GM19372 (cell line): ENCODE measurements at regions not wholly inside any gene's neighbourhood (a gene's known extent, or its start where the extent isn't known, plus 50 kb on each side); places are given as distances from the start of the nearest gene placed in this dataset.
"Not testable (repeated sequence)": the region's sequence is repeated elsewhere in the genome, so short reads cannot be mapped to it uniquely, and the experiment has no call there.

Experiments
- ATAC-seq: cut with Tn5 transposase; IDR thresholded peaks from one replicate; pipeline ENCODE4 v1.9.1; 2021; ENCODE audit warnings: mild to moderate bottlenecking, low read depth, moderate library complexity; ENCODE audit not compliant: unreplicated experiment

- ATAC-seq, result no peak
Observed at GRCh38 chr4:178136736-178137345, 694.6 kb upstream of the AGA start.

DNA sequence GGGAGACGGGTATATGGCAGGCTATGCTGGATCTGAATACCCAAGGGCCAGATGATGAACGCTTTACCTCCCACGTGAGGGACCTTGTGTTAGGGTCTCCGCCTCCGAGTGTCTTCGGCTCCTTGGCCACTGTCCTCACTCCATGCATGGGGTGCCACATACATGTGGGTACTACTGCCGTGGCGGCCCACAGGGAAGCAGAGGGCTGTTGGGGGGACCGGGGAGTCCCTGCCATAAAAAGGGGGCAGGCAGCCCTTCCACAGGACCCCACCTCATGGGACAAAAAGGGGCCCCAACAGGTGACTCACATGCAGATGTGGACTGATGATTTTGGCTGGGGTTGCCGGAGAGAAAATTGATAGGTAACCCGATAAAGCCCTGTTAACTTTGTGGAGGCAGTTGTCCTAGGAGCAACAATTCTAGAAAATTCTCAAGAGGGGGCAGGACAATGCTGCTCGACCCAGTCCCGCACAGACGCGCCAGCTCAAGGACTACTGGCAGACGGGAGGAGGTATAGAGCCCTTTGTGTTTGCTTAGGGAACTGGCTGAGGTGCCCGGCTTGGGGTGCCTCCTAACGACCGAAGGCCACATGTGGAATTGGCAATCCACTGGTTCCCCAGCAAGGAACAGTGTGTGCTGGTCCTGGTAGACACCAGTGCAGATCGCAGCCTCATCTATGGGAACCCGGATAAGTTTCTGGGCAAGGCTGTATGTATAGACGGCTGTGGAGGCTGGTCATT is 695.7 kb upstream of the AGA start:
- ATAC-seq, result no peak

DNA sequence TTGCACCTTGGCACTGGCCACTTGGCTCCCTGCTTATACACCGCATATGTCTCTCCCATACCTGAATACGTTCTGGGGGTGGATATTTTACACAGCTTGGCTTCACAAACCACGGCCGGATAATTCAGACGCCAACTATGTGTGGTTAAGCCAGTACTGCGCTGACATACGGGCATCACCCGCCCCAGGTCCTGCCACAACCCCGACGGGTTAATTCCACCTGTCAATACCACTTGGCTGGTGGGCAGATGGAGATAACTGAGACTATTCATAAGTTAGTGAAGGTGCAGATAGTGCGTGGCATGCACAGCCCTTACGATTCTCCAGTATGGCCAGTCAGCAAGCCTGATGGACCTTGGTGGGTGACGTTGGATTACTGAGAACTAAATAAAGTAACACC is 696.3 kb upstream of the AGA start:
- ATAC-seq, result no peak

DNA sequence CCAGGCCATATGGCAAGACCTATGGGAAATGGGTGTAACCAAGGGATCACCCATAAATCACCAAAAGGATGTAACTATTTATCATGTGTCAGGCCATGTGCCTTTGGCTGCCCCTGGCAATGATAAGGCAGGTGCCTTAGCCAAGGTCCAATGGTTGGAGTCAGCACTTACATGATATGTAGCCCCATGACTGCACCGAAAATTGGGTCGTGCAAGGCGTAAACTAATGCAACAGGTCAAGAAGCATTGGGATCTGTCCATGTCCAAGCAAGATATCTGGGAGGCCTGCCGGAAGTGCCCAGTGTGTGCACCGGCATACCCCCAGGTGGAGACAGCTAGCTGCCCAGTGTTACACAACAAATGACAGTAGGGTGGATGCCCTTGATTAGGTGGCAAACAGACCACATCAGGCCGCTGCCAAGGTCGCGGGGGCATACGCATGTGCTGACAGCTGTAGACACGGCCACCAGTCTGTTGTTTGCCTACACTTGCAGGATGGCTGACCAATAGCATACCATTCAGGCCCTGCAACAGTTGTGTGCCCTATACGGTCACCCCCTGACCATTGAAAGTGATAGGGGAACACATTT is 698.2 kb upstream of the AGA start:
- ATAC-seq, result no peak

DNA sequence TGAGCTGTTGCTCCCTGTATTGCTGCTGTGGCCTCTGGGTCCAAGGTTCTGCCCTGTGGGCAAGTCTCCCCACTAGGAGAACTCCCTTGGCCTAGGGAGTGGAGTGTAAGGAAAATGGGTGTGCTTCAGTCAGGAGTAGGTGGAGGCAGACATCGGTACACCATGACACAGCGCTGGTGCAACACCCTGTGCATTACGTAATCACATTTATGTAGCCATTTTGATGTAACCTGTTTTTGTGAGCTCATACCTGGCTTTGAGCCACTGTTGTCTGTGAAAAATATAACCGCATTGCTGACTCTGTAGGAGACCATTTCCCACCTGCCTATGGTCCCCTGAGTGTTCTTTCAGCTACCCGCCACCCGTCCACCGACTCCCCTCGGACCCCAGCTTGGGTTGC is 700.5 kb upstream of the AGA start:
- ATAC-seq, result no peak

GRCh38 chr4:178148106-178148505 is 705.9 kb upstream of the AGA start:
- no peak for ATAC-seq

- no peak for ATAC-seq
Observed at GRCh38 chr4:178165251-178165950, 723.2 kb upstream of the AGA start.

DNA sequence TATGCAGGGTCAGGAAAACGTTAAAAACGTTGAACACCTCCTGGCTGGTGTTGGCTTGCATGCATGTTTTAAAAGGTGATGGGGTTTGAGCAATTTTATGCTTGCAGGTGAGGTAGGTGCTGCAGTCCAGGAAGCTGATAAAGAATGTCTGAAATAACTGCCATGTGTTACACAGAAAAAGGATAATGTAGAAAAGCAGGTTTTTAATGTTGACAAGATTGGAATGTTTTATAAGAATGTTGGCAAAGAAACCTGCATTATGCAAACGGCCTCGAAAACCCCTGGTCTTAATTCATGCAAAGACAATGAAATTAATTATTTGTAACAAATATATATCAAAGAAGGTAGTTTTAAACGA is 723.7 kb upstream of the AGA start:
- no peak for ATAC-seq

- no peak for ATAC-seq
Observed at GRCh38 chr4:178173771-178174170, 731.5 kb upstream of the AGA start.

DNA sequence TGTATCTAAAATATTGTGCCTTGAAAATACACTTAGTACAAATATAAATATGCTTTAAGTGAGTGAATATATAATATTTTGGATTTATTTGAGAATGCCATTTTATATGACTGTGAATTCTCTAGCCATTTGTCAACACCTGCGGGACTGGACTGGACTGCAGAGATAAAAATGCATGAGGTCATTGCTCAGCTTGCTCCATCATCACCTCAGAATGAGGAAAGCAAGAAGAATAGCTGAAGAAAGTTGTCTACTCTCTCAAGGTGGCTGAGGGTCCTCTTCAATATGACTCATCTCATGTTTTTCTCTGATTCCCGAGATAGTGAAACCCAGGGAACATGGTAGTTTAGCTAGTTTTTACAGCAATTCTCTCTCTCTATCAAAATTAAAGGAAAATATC is 732.5 kb upstream of the AGA start:
- no peak for ATAC-seq

DNA sequence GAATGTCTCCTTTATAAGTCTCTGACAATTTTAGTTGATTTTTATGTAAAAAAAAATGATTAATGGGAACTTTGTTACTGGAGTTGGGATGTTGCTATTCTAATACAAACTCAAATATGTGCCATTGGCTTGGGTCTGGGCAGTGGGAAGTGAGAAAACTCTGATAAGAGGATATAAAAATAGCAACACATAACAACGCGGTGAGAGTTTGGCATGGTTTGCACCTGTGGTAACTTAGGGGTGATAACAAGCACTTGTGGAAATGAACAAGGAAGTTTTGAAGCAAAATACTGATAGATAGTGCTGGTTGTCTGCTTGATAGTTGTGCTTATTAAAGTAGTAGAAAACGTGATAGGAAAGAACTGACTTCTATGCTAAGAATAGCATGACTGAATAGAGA is 743.3 kb upstream of the AGA start:
- no peak for ATAC-seq

DNA sequence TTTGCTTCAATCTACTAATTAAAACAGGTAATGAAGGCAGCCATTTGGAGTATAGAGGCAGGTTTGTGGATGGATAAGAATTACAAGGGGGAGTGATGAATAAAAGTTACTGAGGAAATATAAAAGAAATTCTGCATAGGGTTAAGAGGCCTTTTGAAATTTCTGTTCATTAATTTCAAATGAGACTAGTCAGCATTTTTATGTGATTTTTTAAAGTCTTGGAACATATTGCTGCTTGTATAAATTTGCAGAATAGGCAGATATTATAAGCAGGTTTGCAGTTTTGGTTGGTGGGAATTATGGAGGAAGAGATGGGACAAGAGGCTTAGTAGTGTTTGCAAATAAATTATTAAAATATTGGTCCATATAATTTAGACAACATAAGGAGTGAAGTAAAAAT is 750.4 kb upstream of the AGA start:
- no peak for ATAC-seq

- ATAC-seq, result no peak
Observed at GRCh38 chr4:178196751-178197374, 754.6 kb upstream of the AGA start.

- no peak for ATAC-seq
Observed at GRCh38 chr4:178198691-178199090, 756.5 kb upstream of the AGA start.

GRCh38 chr4:178202422-178202821 is 760.2 kb upstream of the AGA start:
- ATAC-seq, result no peak

DNA sequence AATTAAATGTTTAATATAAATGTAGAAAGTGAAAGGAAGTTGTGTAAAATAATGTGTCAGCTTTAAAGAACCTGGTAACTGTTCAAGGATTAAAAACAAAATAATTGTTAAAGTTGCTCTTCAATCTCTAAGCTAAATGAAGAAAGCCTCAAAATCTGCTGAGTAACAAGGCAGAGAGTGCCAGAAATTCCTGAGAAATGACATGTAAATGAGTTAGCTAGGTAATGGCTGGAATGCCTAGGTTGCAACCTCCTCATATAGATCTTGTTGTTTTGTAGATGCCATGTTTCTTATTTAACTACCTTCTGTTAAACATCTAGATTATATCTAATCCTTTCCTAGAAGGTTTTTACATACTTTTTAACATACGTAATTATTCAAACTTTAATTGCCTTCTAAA is 763.6 kb upstream of the AGA start:
- ATAC-seq, result no peak

DNA sequence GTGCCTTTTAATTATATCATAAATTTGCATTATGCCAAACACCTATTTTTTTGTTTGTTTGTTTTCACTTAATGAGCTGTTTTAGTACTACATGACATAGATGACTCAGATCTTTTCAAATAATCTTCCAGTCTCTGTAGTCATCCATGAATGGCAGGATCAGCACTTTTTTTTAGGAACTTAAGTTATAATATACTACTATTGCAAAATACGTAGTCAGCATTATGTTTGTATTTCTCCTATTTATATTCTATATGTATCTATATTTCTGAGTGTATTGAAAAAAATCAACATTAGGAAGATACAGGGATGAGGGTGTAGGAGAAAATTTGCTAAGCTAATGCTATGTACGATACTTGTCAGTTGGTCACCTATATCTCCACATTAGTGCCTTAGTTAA is 773.1 kb upstream of the AGA start:
- no peak for ATAC-seq

- no peak for ATAC-seq
Observed at GRCh38 chr4:178215763-178216162, 773.5 kb upstream of the AGA start.

DNA sequence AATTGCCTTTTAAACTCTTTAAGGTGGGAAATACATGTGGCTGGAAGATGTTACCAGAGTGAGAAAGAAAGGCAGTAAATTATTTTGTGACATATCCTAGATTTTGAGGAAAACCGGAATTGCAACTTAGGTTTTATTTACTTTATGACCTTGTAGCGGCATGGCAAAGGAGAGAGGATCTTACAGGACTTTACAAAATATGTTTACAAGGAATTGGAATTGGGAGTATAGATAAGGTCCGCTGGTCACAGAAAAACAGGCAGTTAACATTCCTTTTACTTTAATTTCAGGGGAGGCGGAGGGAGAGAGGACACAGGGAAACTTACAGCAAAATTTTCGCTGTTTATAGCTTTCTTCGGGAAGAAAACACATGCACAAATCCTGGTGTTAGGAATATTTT is 784.2 kb upstream of the AGA start:
- not testable (repeated sequence) for ATAC-seq

- ATAC-seq, result no peak
Observed at GRCh38 chr4:178233906-178234305, 791.7 kb upstream of the AGA start.

- no peak for ATAC-seq
Observed at GRCh38 chr4:178240891-178241290, 798.7 kb upstream of the AGA start.
